Occipital lobe (tissue), 1 donor: ENCODE measurements at regions not wholly inside any gene's neighbourhood (a gene's known extent, or its start where the extent isn't known, plus 50 kb on each side); places are given as distances from the start of the nearest gene placed in this dataset.

Experiments
- DNase-seq: peaks from one replicate; lab custom pipeline; 2025; lab: John Stamatoyannopoulos, UW

DNA sequence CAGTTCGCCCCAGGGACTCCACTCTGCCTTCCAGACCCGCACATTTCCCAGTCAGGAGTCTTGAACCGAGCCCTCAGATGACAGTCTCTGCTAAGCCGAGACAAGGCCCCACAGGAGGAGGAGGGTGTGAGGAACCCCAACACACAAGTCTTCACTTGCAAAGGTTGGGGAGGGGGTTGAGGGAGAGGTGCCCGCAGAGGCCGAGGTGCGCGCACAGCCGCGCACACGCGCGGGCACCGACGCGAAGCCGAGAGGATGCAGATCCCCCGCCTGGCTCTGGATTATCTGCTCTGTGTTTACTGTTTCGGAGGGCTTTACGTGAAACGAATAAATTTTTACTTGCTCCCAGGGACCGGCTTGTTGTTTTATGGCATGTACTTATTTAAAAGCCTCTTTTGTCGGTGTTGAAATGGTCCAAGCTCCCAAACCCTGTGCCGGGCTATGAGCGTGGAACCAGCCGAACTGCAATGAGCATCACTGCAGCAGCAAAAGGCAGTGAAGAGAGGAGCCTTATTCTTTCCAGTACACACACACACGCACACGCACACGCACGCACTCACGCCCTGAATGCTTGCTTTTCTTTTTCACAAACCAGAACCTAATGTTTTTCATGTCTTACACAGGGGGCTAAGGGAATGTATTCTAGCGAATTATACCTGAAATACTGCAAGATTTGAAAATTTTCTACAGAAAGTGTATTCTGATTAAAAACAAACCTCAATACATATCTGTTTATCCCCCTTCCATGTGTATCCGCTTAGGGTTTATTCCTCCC lies 297.7 kb downstream of the PARP8 start:
- no peak for DNase-seq

DNA sequence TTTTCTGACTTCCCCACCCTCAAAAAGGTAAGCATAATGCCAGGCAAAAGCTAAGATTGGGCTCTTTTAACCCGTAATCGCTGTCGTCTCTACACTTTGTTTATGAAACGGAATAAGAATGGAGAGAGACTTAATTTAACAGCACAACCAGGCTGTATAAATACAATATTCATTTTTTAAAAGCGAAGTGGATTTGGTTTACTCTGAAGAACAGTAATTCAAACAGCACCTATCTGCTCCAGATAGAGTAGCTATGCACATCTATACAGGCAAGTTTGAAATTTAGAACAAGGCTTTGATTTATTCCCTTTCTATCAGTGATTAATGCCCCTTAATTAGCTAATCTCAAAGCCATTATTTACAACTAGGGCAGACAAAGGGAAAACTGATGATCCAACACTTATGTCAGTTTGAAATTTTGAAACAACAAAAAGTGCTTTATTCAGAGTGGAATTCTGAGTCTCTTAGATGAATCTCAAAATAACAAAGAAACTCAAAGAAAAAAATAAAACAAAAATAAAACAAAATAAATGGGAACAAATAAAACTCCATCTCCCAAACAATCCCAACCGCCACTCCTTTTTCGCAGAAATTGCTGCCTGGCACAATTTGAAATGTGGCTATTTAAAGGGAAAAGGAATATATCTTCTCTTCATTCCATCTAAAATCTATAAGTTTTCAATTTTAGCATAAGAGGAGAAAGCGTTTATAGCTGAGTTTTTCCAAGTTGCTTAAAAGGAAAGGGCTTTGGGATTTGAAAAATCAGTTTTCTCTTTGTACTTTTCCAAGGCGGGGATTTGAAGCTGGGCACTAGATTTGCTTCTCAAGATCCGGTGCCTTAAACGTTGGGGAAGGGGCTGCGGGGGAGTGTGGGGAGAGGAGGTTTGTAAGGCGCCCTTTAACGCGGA lies 298.6 kb downstream of the PARP8 start:
- no peak for DNase-seq

DNA sequence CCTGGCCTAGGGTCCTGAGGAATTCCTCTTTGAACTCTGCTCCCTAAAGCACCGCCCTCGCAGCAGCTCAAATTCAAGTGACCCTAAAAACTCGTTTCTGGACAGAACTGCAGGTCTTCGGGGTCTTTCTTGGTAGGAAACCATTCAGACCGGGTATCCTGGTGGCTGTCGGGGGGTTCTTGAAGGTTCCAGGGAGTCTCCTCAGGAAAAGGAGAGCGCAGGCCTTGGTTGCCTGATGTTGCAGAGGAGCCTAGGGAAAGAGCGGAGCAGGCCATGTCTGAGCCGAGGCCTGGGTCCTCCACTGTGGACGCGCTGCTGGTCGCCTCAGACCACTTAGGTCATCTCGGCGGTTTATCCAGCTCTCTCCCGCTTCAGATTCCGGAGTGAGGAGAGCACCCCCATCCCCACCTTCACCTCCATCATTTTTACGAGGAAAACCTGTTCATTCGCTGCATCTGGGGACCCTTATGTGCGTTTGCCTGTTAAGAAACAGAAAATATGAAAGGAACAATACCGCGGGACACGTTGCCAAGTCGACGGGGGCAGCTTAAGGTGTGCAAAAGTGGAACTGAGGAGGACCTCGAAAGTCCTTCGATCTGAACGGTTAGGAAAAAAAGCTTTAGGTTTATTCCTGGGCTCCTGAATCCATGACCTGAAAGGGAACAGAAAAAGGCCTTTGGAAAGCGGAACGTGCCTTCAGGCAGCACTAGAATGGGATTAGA lies 299.4 kb downstream of the PARP8 start:
- no peak for DNase-seq

DNA sequence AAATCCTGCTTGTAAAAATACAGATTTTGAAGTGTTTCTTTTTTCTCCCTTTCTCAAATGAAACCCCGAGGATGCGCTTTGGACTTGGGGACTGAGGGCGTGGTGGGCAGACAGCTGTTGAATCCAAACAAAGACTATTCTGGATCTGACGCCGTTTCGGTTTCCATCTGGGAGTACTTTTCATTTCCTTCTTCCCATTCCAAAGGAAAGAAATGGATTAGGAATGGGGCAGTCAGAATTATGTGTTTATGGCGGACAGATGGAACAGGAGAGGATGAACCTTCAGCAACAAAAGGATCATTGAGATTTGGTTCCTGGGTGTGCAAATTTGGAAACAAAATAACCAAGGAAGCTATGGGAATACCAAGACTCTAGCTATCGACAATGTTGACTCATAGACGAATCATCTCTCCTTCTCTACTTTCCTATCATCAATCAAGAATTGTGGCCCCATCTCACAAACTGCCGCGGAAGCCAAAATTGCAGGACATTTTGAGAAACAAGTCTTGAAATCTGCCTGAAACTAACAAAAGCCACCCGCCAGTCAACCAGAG lies 300.6 kb downstream of the PARP8 start:
- no peak for DNase-seq

DNA sequence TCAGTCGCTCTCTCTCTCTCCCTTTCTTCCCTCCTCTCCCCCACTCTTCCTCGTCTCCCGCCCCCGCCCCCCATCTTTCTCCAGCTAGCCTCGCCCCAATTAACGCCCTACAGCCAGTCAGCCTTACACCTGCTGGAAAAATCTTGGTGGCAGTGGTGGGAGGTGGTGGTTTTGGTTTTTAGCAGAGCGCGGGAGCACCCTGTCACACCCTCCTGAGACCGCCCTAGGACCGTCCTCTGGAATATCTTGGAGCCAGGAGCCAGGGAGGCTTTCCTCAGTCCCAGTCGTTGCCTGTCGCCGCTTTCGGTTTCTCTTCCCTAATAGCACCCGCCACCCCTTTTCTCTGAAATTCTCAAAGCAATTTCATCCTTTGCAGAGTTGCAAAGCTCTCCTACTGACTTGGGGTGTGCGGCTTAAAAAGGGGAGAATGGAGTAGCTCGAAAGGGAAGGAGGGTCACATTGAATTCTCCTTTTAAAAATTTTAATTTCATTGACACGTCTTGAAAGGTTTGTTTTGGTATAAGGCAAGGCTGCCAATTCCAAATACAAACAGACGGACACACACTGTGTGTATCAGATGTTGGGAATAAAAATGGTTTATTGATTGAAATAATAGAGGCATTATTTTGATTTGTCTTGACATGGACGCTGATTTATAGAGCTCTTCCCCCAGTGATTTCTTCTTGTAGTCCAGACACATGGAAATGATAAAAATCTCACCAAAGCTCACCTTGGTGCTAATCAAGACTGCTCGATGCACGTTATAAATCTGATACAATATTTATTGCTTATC lies 301.3 kb downstream of the PARP8 start:
- DNase-seq = no peak

DNA sequence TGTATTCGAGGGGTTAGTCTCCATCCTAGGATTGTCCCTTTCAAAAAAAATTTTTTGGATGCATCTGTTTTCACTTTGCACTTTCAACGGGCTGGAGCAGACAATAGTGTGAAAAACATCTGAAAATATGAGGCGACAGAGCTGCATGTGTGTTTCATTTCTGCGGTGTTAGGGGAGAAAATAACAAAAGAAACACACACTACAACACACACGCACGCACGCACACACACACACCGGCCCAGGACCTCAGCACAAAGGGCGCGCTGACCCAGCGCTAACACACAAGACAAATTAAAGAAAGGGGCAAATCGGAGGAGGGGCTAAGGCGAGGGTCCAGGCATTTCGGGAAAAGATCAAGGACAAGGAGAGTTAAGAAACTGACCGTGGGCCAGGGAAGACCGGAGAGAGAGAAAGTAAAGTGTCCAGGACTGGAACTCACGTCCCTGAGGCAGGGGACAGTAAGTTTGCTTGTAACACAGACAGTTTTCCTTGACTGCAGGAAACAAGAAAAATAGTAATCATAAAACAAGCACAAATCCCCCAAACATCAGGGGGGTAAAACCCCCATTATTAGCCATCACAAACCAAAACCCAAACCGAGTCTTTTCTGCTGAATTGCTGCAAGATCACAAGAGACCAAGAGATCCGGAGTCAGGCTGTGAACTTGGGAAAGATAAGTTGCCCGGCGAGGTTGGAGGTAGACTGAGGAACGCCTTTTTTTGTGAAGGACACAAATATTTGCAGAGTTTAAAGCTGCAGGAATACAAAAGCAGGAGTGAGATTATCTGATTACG lies 302.1 kb downstream of the PARP8 start:
- DNase-seq = no peak

DNA sequence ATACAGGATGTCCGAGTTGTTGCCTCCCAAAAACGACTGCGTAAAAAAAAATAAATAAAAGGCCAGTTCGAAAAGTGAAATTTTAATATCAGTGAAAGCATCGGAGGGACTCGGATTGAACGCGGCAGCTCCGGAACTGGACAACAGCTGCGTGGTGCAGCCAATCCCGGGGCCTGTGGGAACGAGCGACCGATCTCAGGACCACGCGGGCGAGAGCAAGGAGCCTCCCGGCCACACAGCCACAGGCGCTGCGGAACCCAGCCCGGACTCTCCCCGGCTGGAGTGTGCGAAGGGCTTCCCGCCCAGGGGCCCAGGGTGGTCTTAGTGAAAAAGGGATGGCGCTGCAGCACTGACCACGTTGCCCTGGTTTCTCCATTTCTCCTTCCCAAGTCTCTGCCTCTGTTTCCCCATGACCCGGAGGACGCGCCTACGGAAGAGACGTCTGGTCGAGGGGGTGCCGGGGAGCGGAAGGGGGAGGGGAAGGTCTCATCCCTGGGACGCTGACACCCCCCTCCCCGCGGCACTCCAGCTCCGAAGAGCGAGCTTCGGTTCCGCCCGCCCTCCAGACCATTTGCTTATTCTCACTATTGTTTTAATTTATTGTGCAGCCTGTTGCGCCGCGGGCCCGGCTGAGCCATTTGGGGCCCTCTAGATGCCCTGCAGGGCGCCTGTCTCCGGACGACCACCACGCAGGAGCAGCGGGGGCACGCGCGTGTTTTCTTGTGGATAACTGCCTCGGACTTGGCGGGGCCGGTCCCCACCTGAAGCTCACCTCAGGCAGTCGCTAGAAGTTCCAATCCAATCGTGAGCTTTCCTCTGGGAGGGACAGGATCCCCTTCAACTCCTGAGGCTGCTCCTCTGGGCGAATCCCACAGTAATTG lies 303.0 kb downstream of the PARP8 start:
- DNase-seq = no peak

DNA sequence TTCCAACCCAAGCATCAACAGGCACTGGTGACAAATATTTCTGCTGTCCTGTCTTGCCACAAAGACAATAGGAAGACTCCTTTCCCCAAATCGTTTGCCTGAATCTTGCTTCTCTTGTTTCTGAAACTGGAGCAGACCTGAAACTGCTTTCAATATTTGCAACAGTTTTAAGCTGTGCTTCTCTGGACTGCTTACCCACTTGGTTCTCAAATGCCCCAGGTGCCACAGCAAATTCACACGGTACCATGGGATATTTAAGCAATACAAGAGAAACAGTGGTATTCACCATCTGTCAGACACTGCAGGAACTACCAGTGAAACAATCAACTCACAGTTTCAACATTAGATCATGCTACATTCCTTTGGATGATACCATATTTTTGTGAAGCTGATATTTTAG lies 309.4 kb downstream of the PARP8 start:
- no peak for DNase-seq

DNA sequence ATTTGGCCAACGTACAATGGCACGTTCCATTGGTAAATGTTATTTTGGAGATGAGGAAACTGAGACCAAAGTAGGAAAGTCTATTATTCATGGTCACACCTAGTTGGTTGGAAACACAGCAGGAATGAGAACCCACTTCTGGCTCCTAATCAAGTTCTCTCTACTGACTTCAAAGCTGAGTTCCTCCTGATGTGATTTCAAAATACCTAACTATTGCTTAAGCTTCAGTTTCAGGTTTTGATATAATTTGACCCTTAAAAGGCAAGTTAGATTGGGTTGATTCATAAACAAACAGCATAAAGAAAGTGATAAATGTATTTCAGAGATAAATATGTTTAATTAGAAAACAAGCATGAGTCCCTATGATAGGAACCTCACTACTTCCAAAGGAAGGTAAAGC lies 312.5 kb downstream of the PARP8 start:
- no peak for DNase-seq

DNA sequence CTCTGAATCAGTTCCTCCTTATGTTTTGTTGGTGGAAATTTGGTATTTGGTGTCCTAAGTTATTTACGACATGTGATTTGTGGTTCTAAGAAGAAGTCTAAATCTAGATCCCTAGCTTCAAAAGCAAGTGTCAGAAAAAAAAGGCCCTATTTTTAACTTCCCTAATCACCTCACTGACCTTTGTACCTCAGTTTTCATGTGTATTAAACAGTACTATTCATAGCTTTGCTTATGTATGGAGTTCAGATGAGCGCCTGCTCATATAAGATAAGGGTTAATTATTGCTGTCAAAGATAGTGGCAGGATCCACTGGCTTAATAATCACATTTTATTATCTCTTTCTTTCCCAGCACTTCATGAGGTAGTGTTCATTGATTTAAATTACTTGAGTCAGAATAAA lies 318.2 kb downstream of the PARP8 start:
- no peak for DNase-seq

DNA sequence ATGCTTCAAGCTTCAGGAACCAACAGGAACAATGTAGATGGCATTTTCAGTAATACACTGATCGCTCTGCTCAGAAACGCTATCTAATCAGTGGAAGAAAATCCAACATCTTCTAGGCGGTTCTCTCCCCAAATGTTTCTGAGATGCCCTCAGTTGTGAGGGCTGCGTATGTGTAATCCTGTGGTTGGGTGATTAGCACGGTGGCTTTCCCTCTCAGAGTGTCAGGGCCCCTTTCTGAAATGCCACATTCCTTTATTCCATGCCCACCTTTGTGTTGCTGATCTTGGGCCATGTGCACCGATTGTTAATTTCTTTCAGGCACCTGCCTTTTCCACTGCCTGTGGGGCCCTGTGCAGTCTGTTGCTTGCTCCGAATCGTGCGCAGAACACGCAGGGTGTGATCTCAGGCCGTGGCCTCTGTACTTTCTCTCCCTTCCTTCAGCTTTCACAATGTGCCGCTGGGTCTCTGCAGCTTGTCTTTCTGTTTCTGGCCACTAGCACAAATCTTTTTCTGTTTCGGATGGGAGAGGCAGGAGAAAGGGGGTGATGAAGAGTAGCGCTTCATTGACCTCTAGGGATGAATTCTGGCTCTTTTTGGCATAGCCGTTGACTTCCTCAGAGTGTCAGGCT lies 324.0 kb downstream of the PARP8 start:
- no peak for DNase-seq

DNA sequence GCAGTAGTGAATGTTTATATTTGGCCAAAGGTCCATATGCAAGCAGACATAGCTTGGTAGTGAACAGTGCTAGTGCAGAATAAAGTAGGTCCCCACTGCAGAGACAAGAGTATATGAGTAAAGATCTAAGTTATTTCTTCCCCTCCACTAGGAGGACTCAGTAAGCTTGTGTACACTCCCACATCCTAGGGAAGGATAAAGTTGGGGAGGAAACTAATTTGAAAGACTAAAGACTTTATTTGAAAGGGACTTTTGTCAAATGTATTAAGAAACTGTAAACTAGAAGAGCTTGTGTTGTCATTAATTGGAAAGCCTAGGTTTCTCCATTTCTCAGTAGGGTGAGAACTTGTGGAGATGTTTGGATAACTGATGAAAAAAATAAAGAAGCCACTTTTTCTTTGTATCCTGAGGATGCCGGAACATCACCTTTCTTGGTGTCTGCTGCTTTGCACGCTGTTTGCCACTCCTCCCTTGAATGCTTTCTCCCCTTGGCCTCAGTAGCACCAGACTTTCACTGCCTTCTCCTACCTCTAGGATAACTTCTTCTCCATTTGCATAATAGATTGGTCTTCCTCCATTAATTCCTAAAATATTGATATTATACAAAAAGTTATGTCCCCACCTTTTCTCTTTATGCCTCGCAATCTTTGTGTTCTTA lies 329.0 kb downstream of the PARP8 start:
- DNase-seq = no peak

DNA sequence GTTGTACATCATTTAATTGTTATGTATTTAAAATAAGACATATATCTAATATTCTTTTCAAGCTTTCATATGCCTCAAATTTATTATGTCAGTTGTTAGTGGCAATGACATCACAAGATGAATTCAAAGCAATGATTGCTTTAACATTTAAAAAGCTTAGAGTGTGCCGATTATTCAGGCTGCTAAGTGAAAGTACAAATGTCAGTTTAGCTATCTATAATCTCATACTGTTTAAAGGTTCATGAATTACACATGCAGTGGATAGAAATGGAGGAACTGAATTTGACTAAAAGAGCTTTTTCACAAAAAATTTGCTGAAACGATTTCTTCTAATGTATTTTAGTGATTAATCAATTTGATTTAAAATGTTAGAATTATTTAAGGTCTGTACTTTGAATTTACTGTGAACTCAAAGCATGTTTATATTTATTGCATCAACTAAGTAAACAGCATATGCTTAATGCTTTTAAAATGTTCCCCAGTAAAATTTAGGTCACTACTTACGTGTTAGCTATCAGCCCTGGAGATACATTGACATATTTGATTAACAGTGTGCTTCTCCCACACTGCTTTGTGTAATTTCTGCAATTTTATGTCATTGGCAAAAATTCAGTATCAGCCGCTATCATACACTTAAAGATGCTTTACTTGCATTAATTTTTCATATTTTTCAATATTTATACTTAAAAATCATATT lies 334.9 kb downstream of the PARP8 start:
- DNase-seq = no peak

DNA sequence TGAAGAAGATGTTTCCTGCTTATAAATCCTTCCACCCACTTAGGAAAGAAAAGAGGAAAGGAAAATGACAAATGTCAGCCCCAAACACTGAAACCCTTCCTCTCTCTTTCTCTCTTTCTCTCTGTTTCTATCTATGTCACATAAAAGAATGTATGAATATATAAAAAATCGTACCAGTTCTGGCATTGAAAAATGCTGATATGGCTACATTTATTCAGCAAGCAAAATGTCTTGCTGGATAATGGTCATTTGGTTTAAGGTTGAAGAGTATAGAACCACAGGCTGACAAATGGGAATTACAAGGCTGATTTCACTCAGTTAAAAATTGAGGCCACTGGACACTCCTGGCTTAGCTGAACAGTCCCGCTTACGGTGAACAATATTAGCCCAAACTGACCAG lies 335.9 kb downstream of the PARP8 start:
- DNase-seq = no peak

DNA sequence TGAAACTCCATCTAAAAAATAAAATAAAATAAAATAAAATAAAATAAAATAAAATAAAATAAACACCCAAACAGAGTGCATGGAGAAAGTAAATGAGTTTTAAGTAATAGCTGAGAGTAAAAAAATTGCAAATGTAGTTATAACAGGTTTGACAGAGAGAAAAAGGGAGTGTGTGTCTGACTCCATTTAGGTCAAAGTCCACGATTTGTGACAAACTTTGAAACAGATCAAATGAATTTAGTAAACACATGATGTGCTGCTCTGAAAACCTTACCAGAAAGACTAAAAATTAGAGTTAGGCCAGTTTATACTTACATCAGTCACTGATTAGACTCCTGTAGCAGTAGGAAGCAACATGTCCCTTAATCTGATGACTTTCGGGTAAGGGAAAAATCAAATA lies 346.6 kb downstream of the PARP8 start:
- DNase-seq = no peak

DNA sequence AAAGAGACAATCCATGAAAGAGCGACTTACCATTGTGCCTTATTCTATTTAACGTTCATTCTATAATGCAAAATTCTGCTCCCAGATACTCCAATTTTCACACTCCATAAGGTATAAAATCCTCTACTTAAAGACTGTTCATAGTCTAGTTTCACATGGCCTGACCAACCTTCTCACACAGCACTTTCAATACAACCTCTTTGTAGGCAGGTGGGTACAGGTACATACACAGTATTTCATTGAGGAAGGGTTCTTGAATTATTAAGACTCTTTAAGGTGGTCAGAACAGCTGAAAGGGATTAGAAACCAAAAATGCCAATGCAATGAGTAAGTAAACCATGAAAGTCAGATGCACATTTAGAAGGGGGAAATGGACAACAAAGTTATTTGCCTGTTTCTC lies 352.0 kb downstream of the PARP8 start:
- DNase-seq = no peak

DNA sequence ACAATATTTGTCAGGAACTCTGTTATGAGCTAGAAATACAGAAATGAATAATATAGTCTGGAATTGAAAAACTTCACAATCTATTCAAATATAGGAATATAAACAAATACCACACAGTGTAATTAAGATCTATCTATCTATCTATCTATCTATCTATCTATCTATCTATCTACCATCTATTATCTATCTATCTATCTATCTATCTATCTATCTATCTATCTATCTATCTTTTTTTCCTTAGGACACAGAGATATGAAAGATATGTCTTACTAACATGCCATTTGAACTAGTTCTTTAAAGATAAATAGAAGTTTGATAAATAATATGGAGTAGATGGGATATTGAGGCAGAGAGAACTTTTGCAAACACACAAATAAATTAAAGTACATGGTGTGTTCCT lies 357.8 kb downstream of the PARP8 start:
- no peak for DNase-seq

DNA sequence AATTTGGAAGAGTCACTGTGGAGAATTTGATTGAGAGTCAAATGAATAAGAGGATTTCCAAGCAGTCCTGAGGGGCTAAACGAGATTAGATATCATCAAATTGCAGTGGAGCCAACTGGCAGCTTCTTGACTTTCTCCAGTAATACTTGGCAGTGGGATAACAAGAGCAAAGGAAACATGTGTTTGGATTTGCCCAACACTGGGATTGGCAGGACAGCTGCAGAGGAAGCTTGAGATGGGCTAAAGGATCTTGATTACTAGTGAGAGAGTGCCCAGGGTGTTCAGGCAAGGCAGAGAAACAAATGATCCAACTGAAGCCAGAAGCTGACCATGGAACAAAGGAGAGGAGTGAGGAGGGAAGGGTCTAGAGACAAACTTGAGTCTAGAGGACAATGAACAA lies 356.0 kb upstream of the ISL1 start:
- DNase-seq = no peak
